H9 (cell line): ENCODE measurements at regions not wholly inside any gene's neighbourhood (a gene's known extent, or its start where the extent isn't known, plus 50 kb on each side); places are given as distances from the start of the nearest gene placed in this dataset.

Experiments used
- DNase-seq: peaks from one replicate; pipeline ENCODE4 v3.0.0-alpha.2; 2017
- H2AFZ ChIP-seq: one replicate; pipeline ENCODE4 v1.6.1; 2013; ENCODE audit warnings: mild to moderate bottlenecking, low read length, control low read depth, moderate library complexity
- H2AK5ac ChIP-seq: 2 replicates; pipeline ENCODE4 v1.6.1; 2013; ENCODE audit warnings: low read length, control low read depth, mixed read lengths; ENCODE audit not compliant: insufficient read length
- H2BK120ac ChIP-seq: one replicate; pipeline ENCODE4 v1.6.1; 2013; ENCODE audit warnings: low read depth, mild to moderate bottlenecking, low read length, control low read depth, inconsistent platforms; ENCODE audit not compliant: poor library complexity, severe bottlenecking
- H2BK12ac ChIP-seq: 2 replicates; pipeline ENCODE4 v1.6.1; 2013; ENCODE audit warnings: low read length, control low read depth, mixed read lengths, low read depth; ENCODE audit not compliant: insufficient read length
- H2BK15ac ChIP-seq: 2 replicates; pipeline ENCODE4 v1.6.1; 2013; ENCODE audit warnings: low read depth, low read length, control low read depth
- H2BK20ac ChIP-seq: one replicate; pipeline ENCODE4 v1.6.1; 2013; ENCODE audit warnings: low read depth, mild to moderate bottlenecking, low read length, control low read depth, inconsistent platforms; ENCODE audit not compliant: poor library complexity, severe bottlenecking
- H2BK5ac ChIP-seq: 2 replicates; pipeline ENCODE4 v1.6.1; 2013; ENCODE audit warnings: low read length, control low read depth, mixed read lengths; ENCODE audit not compliant: insufficient read length
- H3K14ac ChIP-seq: 2 replicates; pipeline ENCODE4 v1.6.1; 2013; ENCODE audit warnings: low read length, control low read depth; ENCODE audit not compliant: insufficient read depth
- H3K18ac ChIP-seq: 2 replicates; pipeline ENCODE4 v1.6.1; 2013; ENCODE audit warnings: low read depth, mild to moderate bottlenecking, mixed read lengths, low read length, control low read depth; ENCODE audit not compliant: insufficient read length
- H3K23ac ChIP-seq: 2 replicates; pipeline ENCODE4 v1.6.1; 2013; ENCODE audit warnings: low read length, control low read depth, mixed read lengths, low read depth; ENCODE audit not compliant: insufficient read length
- H3K23me2 ChIP-seq: 2 replicates; pipeline ENCODE4 v1.6.1; 2013; ENCODE audit warnings: low read depth, mild to moderate bottlenecking, mixed read lengths, low read length, control low read depth; ENCODE audit not compliant: insufficient read length, poor library complexity, severe bottlenecking
- H3K27ac ChIP-seq: 2 replicates; pipeline ENCODE4 v1.5.1; 2013; ENCODE audit warnings: low read length, control low read depth, mixed read lengths, low read depth; ENCODE audit not compliant: insufficient read length
- H3K27me3 ChIP-seq: 2 replicates; pipeline ENCODE4 v1.6.1; 2013; ENCODE audit warnings: low read length, control low read depth, inconsistent platforms; ENCODE audit not compliant: insufficient read depth
- H3K4ac ChIP-seq: 2 replicates; pipeline ENCODE4 v1.6.1; 2013; ENCODE audit warnings: low read depth, mild to moderate bottlenecking, control low read depth, inconsistent platforms, low read length, moderate library complexity
- H3K4me1 ChIP-seq: 2 replicates; pipeline ENCODE4 v1.6.1; 2013; ENCODE audit warnings: low read length, control low read depth, inconsistent platforms; ENCODE audit not compliant: insufficient read depth
- H3K4me2 ChIP-seq: 2 replicates; pipeline ENCODE4 v1.6.1; 2013; ENCODE audit warnings: low read length, control low read depth, mixed read lengths; ENCODE audit not compliant: insufficient read length, insufficient read depth
- H3K56ac ChIP-seq: 2 replicates; pipeline ENCODE4 v1.6.1; 2013; ENCODE audit warnings: low read depth, mild to moderate bottlenecking, mixed read lengths, low read length, control low read depth; ENCODE audit not compliant: insufficient read length
- H3K79me1 ChIP-seq: 2 replicates; pipeline ENCODE4 v1.6.1; 2013; ENCODE audit warnings: low read depth, mild to moderate bottlenecking, moderate library complexity, low read length, control low read depth, inconsistent platforms; ENCODE audit not compliant: insufficient read depth, poor library complexity, severe bottlenecking
- H3K79me2 ChIP-seq: 2 replicates; pipeline ENCODE4 v1.6.1; 2013; ENCODE audit warnings: low read length, control low read depth, inconsistent platforms; ENCODE audit not compliant: insufficient read depth
- H3K9ac ChIP-seq: 2 replicates; pipeline ENCODE4 v1.6.1; 2013; ENCODE audit warnings: low read length, control low read depth, mixed read lengths; ENCODE audit not compliant: insufficient read length; ENCODE audit errors: extremely low read depth
- H3K9me3 ChIP-seq: one replicate; pipeline ENCODE4 v1.6.1; 2013; ENCODE audit warnings: low read depth, low read length, inconsistent platforms; ENCODE audit not compliant: control insufficient read depth
- H3T11ph ChIP-seq: one replicate; pipeline ENCODE4 v1.6.1; 2013; ENCODE audit warnings: mild to moderate bottlenecking, low read length, control low read depth, inconsistent platforms
- H4K20me1 ChIP-seq: one replicate; pipeline ENCODE4 v1.6.1; 2013; ENCODE audit not compliant: control insufficient read depth, insufficient read length, insufficient read depth
- H4K5ac ChIP-seq: 2 replicates; pipeline ENCODE4 v1.6.1; 2013; ENCODE audit warnings: low read depth, mild to moderate bottlenecking, mixed read lengths, low read length, control low read depth; ENCODE audit not compliant: insufficient read length
- H4K8ac ChIP-seq: replicated peaks from 2 replicates; pipeline ENCODE4 v1.6.1; 2013; ENCODE audit warnings: low read length, control low read depth, mixed read lengths, low read depth; ENCODE audit not compliant: insufficient read length
- H4K91ac ChIP-seq: 2 replicates; pipeline ENCODE4 v1.6.1; 2013; ENCODE audit warnings: low read depth, mild to moderate bottlenecking, moderate library complexity, mixed read lengths, low read length, control low read depth; ENCODE audit not compliant: insufficient read length
- H3K27ac Mint-ChIP-seq, 3 experiments: 2 replicates in 2 of 3; 3 replicates in 1 of 3; pipeline ENCODE4 v1.8.0; 2020 to 2021; ENCODE audit warnings: mixed read lengths in 3 of 3, mild to moderate bottlenecking in 1 of 3, moderate library complexity in 1 of 3
- H3K27me3 Mint-ChIP-seq: 2 replicates; pipeline ENCODE4 v1.8.0; 2021; ENCODE audit warnings: low read depth, mild to moderate bottlenecking, moderate library complexity, mixed read lengths
- H3K36me3 Mint-ChIP-seq, 3 experiments: 2 replicates in 2 of 3; 3 replicates in 1 of 3; pipeline ENCODE4 v1.8.0; 2020 to 2021; ENCODE audit warnings: low read depth in 3 of 3, mixed read lengths in 3 of 3; ENCODE audit not compliant: insufficient read depth in 1 of 3
- H3K4me1 Mint-ChIP-seq, 2 experiments: 2 replicates each; pipeline ENCODE4 v1.8.0; 2020; ENCODE audit warnings: mixed read lengths in 2 of 2
- H3K4me3 Mint-ChIP-seq, 2 experiments: 2 replicates in 1 of 2; 3 replicates in 1 of 2; pipeline ENCODE4 v1.8.0; 2020 to 2021; ENCODE audit warnings: mild to moderate bottlenecking in 2 of 2, mixed read lengths in 2 of 2, moderate library complexity in 1 of 2
- H3K9me3 Mint-ChIP-seq, 2 experiments: 2 replicates in 1 of 2; 3 replicates in 1 of 2; pipeline ENCODE4 v1.8.0; 2020; ENCODE audit warnings: mild to moderate bottlenecking in 2 of 2, mixed read lengths in 2 of 2, moderate library complexity in 1 of 2
- CTCF ChIP-seq: fragments of 200-600 bp; sonication (generic); conservative IDR thresholded peaks from 3 replicates; pipeline ENCODE4 v1.8.0; 2021; ENCODE audit warnings: antibody characterized with exemption, mild to moderate bottlenecking
- WGBS: extraction: QIAGEN DNeasy Blood & Tissue Kit; methylation state at CpG from one replicate; pipeline ENCODE4 v1.1.7; 2013; ENCODE audit warnings: missing lambda C conversion rate, low lambda C conversion rate, mixed read lengths; ENCODE audit not compliant: insufficient read length; ENCODE audit errors: extremely low coverage; 5-methylcytosine and 5-hydroxymethylcytosine counted together

- no peak overlapping the region for H2BK12ac ChIP-seq
- DNase-seq: no peak
- H3K23me2 ChIP-seq: no peaks in the 10 kb centered on the region
- no CpG with 5 or more reads among the region's 1 CpG for WGBS
- no peak overlapping the region for H3K27ac ChIP-seq
- H4K8ac ChIP-seq: no peak overlapping the region
- no peak overlapping the region for H2BK5ac ChIP-seq
- no peak overlapping the region for H3K14ac ChIP-seq
- H3K27me3 ChIP-seq: no peaks in the 10 kb centered on the region
- no peak overlapping the region for H3K9ac ChIP-seq
- no peak overlapping the region for H4K5ac ChIP-seq
- H4K91ac ChIP-seq: no peak overlapping the region
- no peaks in the 10 kb centered on the region for H3K4me1 Mint-ChIP-seq
- no peak overlapping the region for H2BK120ac ChIP-seq
- TF ChIP-seq CTCF: no peak
- H3K23ac ChIP-seq: no peak overlapping the region
- H2BK20ac ChIP-seq: no peak overlapping the region
- H3K4me2 ChIP-seq: no peak overlapping the region
- H3K79me2 ChIP-seq: no peaks in the 10 kb centered on the region
- peaks cover 50 to 65% of the 10 kb centered on the region in 2 experiments for H3K9me3 Mint-ChIP-seq
- no peaks in the 10 kb centered on the region for H3K4me1 ChIP-seq
- H3K4me3 Mint-ChIP-seq: no peak overlapping the region
- H3T11ph ChIP-seq: no peak overlapping the region
- H2AK5ac ChIP-seq: no peak overlapping the region
- H3K79me1 ChIP-seq: no peaks in the 10 kb centered on the region
- no peak overlapping the region for H3K18ac ChIP-seq
- no peak overlapping the region for H2BK15ac ChIP-seq
- no peak overlapping the region for H3K27ac Mint-ChIP-seq
- H3K36me3 Mint-ChIP-seq: no peaks in the 10 kb centered on the region; a peak in 2 of 7 replicates
- H3K27me3 Mint-ChIP-seq: no peaks in the 10 kb centered on the region
- peaks cover 6% of the 10 kb centered on the region for H3K9me3 ChIP-seq
- H4K20me1 ChIP-seq: no peaks in the 10 kb centered on the region
- no peak overlapping the region for H3K4ac ChIP-seq
- no peak overlapping the region for H2AFZ ChIP-seq
- no peak overlapping the region for H3K56ac ChIP-seq
These were observed 144.7 kb upstream of the ITM2A start for GRCh38 chrX:79511799-79512198.
